Breast epithelium (tissue), 3 donors: ENCODE measurements at regions not wholly inside any gene's neighbourhood (a gene's known extent, or its start where the extent isn't known, plus 50 kb on each side); places are given as distances from the start of the nearest gene placed in this dataset.

Experiments used
- POLR2A ChIP-seq: fragments of 450-650 bp; IDR thresholded peaks from one replicate; pipeline ENCODE4 v1.6.1; 2016; ENCODE audit warnings: antibody characterized with exemption, mild to moderate bottlenecking, moderate library complexity
- TF ChIP-seq, protein P1 (sequence below), 3 donors: fragments of 450-650 bp; IDR thresholded peaks; one replicate each; pipeline ENCODE4 v1.5.1; 2016 to 2017; ENCODE audit warnings: antibody characterized with exemption in 3 of 3, mild to moderate bottlenecking in 3 of 3, moderate library complexity in 3 of 3

- TF ChIP-seq, protein P1, sequence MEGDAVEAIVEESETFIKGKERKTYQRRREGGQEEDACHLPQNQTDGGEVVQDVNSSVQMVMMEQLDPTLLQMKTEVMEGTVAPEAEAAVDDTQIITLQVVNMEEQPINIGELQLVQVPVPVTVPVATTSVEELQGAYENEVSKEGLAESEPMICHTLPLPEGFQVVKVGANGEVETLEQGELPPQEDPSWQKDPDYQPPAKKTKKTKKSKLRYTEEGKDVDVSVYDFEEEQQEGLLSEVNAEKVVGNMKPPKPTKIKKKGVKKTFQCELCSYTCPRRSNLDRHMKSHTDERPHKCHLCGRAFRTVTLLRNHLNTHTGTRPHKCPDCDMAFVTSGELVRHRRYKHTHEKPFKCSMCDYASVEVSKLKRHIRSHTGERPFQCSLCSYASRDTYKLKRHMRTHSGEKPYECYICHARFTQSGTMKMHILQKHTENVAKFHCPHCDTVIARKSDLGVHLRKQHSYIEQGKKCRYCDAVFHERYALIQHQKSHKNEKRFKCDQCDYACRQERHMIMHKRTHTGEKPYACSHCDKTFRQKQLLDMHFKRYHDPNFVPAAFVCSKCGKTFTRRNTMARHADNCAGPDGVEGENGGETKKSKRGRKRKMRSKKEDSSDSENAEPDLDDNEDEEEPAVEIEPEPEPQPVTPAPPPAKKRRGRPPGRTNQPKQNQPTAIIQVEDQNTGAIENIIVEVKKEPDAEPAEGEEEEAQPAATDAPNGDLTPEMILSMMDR (IDR thresholded peaks at IDR 0.05): no peak
- no peak for TF ChIP-seq POLR2A
Observed at GRCh38 chr21:16550118-16550517, 820.3 kb downstream of the USP25 start.
